ENCODE measurements at regions not wholly inside any gene's neighbourhood (a gene's known extent, or its start where the extent isn't known, plus 50 kb on each side); places are given as distances from the start of the nearest gene placed in this dataset.
"Not testable (repeated sequence)": the region's sequence is repeated elsewhere in the genome, so short reads cannot be mapped to it uniquely, and the experiment has no call there.

DNA sequence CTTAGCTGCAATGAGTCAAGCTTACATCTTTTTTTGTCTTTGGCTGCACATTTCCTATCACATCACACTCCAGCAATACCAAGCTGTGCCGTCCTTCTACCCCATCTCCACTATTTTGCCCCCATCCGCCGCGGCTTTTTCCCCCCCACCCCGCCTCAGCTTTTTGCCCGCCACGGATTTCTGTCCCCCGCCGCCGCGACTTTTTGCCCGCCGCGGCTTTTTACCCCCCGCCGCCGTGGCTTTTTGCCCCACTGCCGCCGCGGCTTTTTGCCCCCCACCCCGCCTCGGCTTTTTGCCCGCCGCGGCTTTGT, 2785.4 kb downstream of the RPIA start:
- not testable (repeated sequence) for H3K4me2 ChIP-seq; H2AFZ ChIP-seq; H3K4me1 Mint-ChIP-seq; H3K4me3 ChIP-seq; H3K27ac ChIP-seq (ENCODE audit: low read depth); H3K4me1 ChIP-seq (ENCODE audit: insufficient read depth); ATAC-seq; H4K20me1 ChIP-seq (replicated peaks; ENCODE audit: insufficient read depth); H3F3A ChIP-seq (replicated peaks; ENCODE audit: low read depth); H3K79me2 ChIP-seq (replicated peaks; ENCODE audit: insufficient read depth); H3K4me3 Mint-ChIP-seq; H3K27ac Mint-ChIP-seq; H3K9me2 ChIP-seq (ENCODE audit: insufficient read depth); H3K36me3 ChIP-seq (ENCODE audit: insufficient read depth)
- peaks cover 26% of the 10 kb centered on the region for H3K9me3 Mint-ChIP-seq
- H3K27me3 Mint-ChIP-seq (ENCODE audit: insufficient read depth, low read depth, poor library complexity), result peaks cover 14% of the 10 kb centered on the region
- DNase-seq (ENCODE audit: low spot score), result peak; percentile 24
- H3K36me3 Mint-ChIP-seq (ENCODE audit: low read depth), result peaks cover 11% of the 10 kb centered on the region; the same call in 2 of the 3 replicates
- H3K27me3 ChIP-seq (ENCODE audit: insufficient read depth), result peaks cover 61% of the 10 kb centered on the region
- TF ChIP-seq EZH2 (IDR thresholded peaks at IDR 0.05; ENCODE audit: low read depth, unreplicated experiment), result peak; percentile 80

DNA sequence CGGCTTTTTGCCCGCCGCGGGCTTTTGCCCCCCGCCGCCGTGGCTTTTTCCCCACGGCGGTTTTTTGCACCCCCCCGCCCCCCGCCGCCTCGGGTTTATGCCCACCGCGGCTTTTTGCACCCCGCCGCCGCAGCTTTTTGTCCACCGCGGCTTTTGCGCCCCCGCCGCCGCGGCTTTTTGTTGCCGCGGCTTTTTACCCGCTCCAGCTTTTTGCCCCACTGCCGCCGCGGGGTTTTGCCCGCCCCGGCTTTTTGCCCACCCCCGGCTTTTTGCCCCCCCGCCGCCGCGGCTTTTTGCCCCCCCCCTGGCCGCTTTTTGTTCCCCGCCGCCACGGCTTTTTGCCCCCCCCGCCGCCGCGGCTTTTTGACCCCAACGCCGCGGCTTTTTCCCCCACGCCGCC, 2785.8 kb downstream of the RPIA start:
- not testable (repeated sequence) for H3K27ac Mint-ChIP-seq; H3K79me2 ChIP-seq (replicated peaks; ENCODE audit: insufficient read depth); ATAC-seq; H3F3A ChIP-seq (replicated peaks; ENCODE audit: low read depth); H4K20me1 ChIP-seq (replicated peaks; ENCODE audit: insufficient read depth); H3K4me1 Mint-ChIP-seq; H3K36me3 ChIP-seq (ENCODE audit: insufficient read depth); H2AFZ ChIP-seq; H3K36me3 Mint-ChIP-seq (ENCODE audit: low read depth); H3K4me1 ChIP-seq (ENCODE audit: insufficient read depth); H3K4me3 Mint-ChIP-seq; H3K27ac ChIP-seq (ENCODE audit: low read depth); H3K9me2 ChIP-seq (ENCODE audit: insufficient read depth)
- Histone ChIP-seq H3K4me2 (peak overlapping the region; percentile 84; the same call in 1 of the 2 replicates), H3K27me3 (ENCODE audit: insufficient read depth) (peaks cover 59% of the 10 kb centered on the region), H3K4me3 (peak overlapping the region; percentile 60)
- Mint-ChIP-seq H3K27me3 (ENCODE audit: insufficient read depth, low read depth, poor library complexity) (peaks cover 14% of the 10 kb centered on the region), H3K9me3 (peaks cover 23% of the 10 kb centered on the region)
- DNase-seq (ENCODE audit: low spot score), result peak; percentile 22

DNA sequence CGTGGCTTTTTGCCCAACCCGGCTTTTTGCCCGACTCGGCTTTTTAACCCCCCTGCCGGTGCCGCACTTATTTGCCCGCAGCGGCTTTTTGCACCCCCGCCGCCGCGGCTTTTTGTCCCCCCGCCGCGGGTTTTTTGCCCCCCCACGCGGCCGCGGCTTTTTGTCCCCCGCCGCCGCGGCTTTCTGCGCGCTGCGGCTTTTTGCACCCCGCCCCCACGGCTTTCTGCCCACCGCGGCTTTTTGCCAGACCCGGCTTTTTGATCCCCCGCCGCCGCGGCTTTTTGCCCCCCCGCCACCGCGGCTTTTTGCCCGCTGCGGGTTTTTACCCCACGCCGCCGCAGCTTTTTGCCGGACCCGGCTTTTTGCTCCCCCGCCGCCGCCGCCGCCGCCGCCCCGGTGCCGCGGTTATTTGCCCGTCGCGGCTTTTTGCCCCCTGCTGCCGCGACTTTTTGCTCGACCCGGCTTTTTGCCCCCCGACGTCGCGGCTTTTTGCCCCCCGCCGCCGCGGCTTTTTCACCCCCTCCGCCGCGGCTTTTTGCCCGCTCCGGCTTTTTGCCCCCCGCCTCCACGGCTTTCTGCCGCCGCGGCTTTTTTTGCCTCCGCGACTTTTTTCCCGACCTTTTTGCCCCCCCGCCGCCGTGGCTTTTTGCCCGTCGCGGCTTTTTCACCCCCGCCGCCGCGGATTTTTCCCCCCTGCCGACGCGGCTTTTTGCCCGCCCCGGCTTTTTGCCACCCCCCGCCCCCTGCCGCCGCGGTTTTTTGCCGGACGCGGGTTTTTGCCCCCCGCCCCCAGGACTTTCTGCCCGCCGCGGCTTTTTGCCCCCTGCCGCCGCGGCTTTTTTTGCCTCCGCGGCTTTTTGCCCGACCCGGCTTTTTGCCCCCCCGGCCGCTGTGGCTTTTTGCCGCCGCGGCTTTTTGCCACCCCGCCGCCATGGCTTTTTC, 2786.5 kb downstream of the RPIA start:
- no peak overlapping the region for H3K4me3 Mint-ChIP-seq
- peak overlapping the region; percentile 81 for H2AFZ ChIP-seq

More for the DNA sequence above, 2786.5 kb downstream of the RPIA start:
- H3K27me3 ChIP-seq (ENCODE audit: insufficient read depth), result peaks cover 55% of the 10 kb centered on the region
- H3K79me2 ChIP-seq (replicated peaks; ENCODE audit: insufficient read depth), result no peaks in the 10 kb centered on the region
- Mint-ChIP-seq H3K9me3 (peaks cover 25% of the 10 kb centered on the region), H3K36me3 (ENCODE audit: low read depth) (peaks cover 8% of the 10 kb centered on the region; the same call in 2 of the 3 replicates), H3K27me3 (ENCODE audit: insufficient read depth, low read depth, poor library complexity) (peaks cover 14% of the 10 kb centered on the region), H3K4me1 (no peaks in the 10 kb centered on the region), H3K27ac (no peak overlapping the region)
- TF ChIP-seq EZH2phosphoT487 (IDR thresholded peaks at IDR 0.05; ENCODE audit: unreplicated experiment) (peak; percentile 100), EZH2 (IDR thresholded peaks at IDR 0.05; ENCODE audit: low read depth, unreplicated experiment) (peak; percentile 99), ZNF114 (CRISPR knock-in tag; IDR thresholded peaks at IDR 0.05) (no peak)
- H3K4me2 ChIP-seq, result peak overlapping the region; percentile 84
- no peak overlapping the region for H3K27ac ChIP-seq (ENCODE audit: low read depth)
- peak overlapping the region; percentile 60 for H3K4me3 ChIP-seq
- H4K20me1 ChIP-seq (replicated peaks; ENCODE audit: insufficient read depth), result no peaks in the 10 kb centered on the region
- peaks cover 4% of the 10 kb centered on the region; the same call in 1 of the 2 replicates for H3K4me1 ChIP-seq (ENCODE audit: insufficient read depth)
- H3F3A ChIP-seq (replicated peaks; ENCODE audit: low read depth), result 0 out of 2 replicates have a peak, but pooled peaks cover 5% of the 10 kb centered on the region
- ATAC-seq (no peak), DNase-seq (ENCODE audit: low spot score) (peak; percentile 76)
- H3K9me2 ChIP-seq (ENCODE audit: insufficient read depth), result no peaks in the 10 kb centered on the region
- no peaks in the 10 kb centered on the region for H3K36me3 ChIP-seq (ENCODE audit: insufficient read depth)

Measured in GM23338 (cell line).